HG02885 (cell line): ENCODE measurements at regions not wholly inside any gene's neighbourhood (a gene's known extent, or its start where the extent isn't known, plus 50 kb on each side); places are given as distances from the start of the nearest gene placed in this dataset.

Experiments used
- ATAC-seq: cut with Tn5 transposase; IDR thresholded peaks from one replicate; pipeline ENCODE4 v1.9.1; 2021; ENCODE audit warnings: mild to moderate bottlenecking; ENCODE audit not compliant: unreplicated experiment, poor library complexity

- no peak for ATAC-seq
Observed at GRCh38 chr3:160161921-160162320, 63.3 kb upstream of the C3orf80 start.

GRCh38 chr3:160162440-160162839 is 62.8 kb upstream of the C3orf80 start:
- ATAC-seq, result no peak

- ATAC-seq, result no peak
Observed at GRCh38 chr3:160163229-160163878, 61.9 kb upstream of the C3orf80 start.

- no peak for ATAC-seq
Observed at GRCh38 chr3:160168246-160168645, 57.0 kb upstream of the C3orf80 start.

- no peak for ATAC-seq
Observed at GRCh38 chr3:160169139-160169976, 55.9 kb upstream of the C3orf80 start.

GRCh38 chr3:160170409-160171370 is 54.5 kb upstream of the C3orf80 start:
- ATAC-seq, result peak; percentile 65

- ATAC-seq, result no peak
Observed at GRCh38 chr3:160171813-160172212, 53.4 kb upstream of the C3orf80 start.

GRCh38 chr3:160174621-160175020 is 50.6 kb upstream of the C3orf80 start:
- no peak for ATAC-seq
